ENCODE measurements at regions not wholly inside any gene's neighbourhood (a gene's known extent, or its start where the extent isn't known, plus 50 kb on each side); places are given as distances from the start of the nearest gene placed in this dataset.

- WGBS, 2 experiments (ENCODE audit: extremely low coverage in 1 of 2, insufficient coverage in 1 of 2, insufficient read length in 1 of 2, insufficient replicate concordance in 2 of 2, low coverage in 1 of 2, low lambda C conversion rate in 2 of 2, missing lambda C conversion rate in 1 of 2): 100% methylated on average over 1 of the region's 2 CpGs; no CpG with 5 or more reads in 1 of the 2 experiments
- Histone ChIP-seq H3K4me3 (ENCODE audit: extremely low read depth in 1 of 4, insufficient read depth in 2 of 4, low read depth in 3 of 4, low read length in 4 of 4) (no peak overlapping the region), H3K4me1 (replicated peaks in 1 of 4; ENCODE audit: control insufficient read depth in 3 of 4, insufficient read depth in 4 of 4, low read length in 3 of 4) (peaks cover 0 to 2% (median 0%) of the 10 kb centered on the region in 4 experiments; a peak in 1 of 7 replicates), H2AK5ac (ENCODE audit: low read depth, low read length) (no peak overlapping the region), H4K5ac (ENCODE audit: insufficient read length, low read depth, low read length) (no peak overlapping the region), H3K9me3 (ENCODE audit: insufficient read depth in 2 of 2, low read depth in 1 of 2, low read length in 1 of 2) (no peaks in the 10 kb centered on the region), H3K79me2 (ENCODE audit: control insufficient read depth in 1 of 2, insufficient read depth in 2 of 2, low read length in 2 of 2) (no peaks in the 10 kb centered on the region), H2AFZ (ENCODE audit: low read length) (no peak overlapping the region), H3K4ac (replicated peaks; ENCODE audit: insufficient read length, low read depth, low read length) (no peak overlapping the region), H2BK15ac (ENCODE audit: low read length) (no peak overlapping the region), H3K56ac (replicated peaks; ENCODE audit: insufficient read length, low read depth, low read length) (no peak overlapping the region), H2BK20ac (ENCODE audit: low read length) (no peak overlapping the region), H3K18ac (ENCODE audit: extremely low read depth, low read length) (no peak overlapping the region), H3K14ac (ENCODE audit: insufficient read length) (no peak overlapping the region), H3K23me2 (ENCODE audit: low read depth, low read length) (no peaks in the 10 kb centered on the region), H3K27ac (ENCODE audit: low read depth, low read length) (no peak overlapping the region), H2BK5ac (ENCODE audit: low read depth, low read length) (no peak overlapping the region), H4K20me1 (replicated peaks in 1 of 2; ENCODE audit: control insufficient read depth in 1 of 2, insufficient read depth in 2 of 2, low read length in 2 of 2) (no peaks in the 10 kb centered on the region), H2BK120ac (replicated peaks; ENCODE audit: low read depth, low read length) (no peak overlapping the region), H3K79me1 (ENCODE audit: low read depth, low read length) (no peaks in the 10 kb centered on the region; the same call in 1 of the 2 replicates), H3K36me3 (ENCODE audit: control insufficient read depth in 2 of 4, insufficient read depth in 4 of 4, low read length in 3 of 4) (no peaks in the 10 kb centered on the region), H3K9ac (replicated peaks in 1 of 4; ENCODE audit: extremely low read depth in 1 of 4, low read depth in 3 of 4, low read length in 3 of 4) (no peak overlapping the region), H3K27me3 (replicated peaks in 1 of 4; ENCODE audit: control insufficient read depth in 3 of 4, extremely low read depth in 1 of 4, insufficient read depth in 3 of 4, low read length in 3 of 4) (no peaks in the 10 kb centered on the region; a peak in 1 of 7 replicates), H4K91ac (replicated peaks; ENCODE audit: insufficient read length, low read length) (no peak overlapping the region), H3K23ac (ENCODE audit: insufficient read length) (no peak overlapping the region), H2BK12ac (ENCODE audit: low read depth, low read length) (no peak overlapping the region), H4K8ac (ENCODE audit: extremely low read depth, insufficient read depth, low read length) (no peak overlapping the region), H3K4me2 (ENCODE audit: insufficient read depth in 1 of 2, low read depth in 2 of 2, low read length in 2 of 2) (no peak overlapping the region)
- CTCF ChIA-PET (ENCODE audit: partially characterized antibody): interaction anchor here (0.9 to 1.9 kb wide), 5 partner anchors 13 to 186 kb away, joined by 3 to 6 read pairs (median 5); no protein-coding TSS in a partner anchor
- DNase-seq (ENCODE audit: low read depth in 1 of 2, low spot score in 2 of 2) (no peak), FAIRE-seq (no peak)
- POLR2A ChIA-PET (ENCODE audit: partially characterized antibody): no interaction called here
- no peak for TF ChIP-seq TBP (IDR thresholded peaks at IDR 0.05; ENCODE audit: low read depth, low read length)
- TF ChIP-seq CHD2 (IDR thresholded peaks at IDR 0.05; ENCODE audit: low read length): no peak
- TF ChIP-seq RNF2 (IDR thresholded peaks at IDR 0.05; ENCODE audit: borderline replicate concordance, low read depth, low read length, missing control alignments, poor library complexity, severe bottlenecking): no peak
- TF ChIP-seq NRF1 (IDR thresholded peaks at IDR 0.05; ENCODE audit: low read depth, low read length): no peak
- TF ChIP-seq RFX5 (IDR thresholded peaks at IDR 0.05; ENCODE audit: borderline replicate concordance, low read depth, low read length): no peak
- no peak for TF ChIP-seq ATF2 (IDR thresholded peaks at IDR 0.05; ENCODE audit: low read length)
- TF ChIP-seq SIRT6 (IDR thresholded peaks at IDR 0.05; ENCODE audit: low read length): no peak
- no peak for TF ChIP-seq SP2 (IDR thresholded peaks at IDR 0.05; ENCODE audit: low read length)
- TF ChIP-seq POLR2A (IDR thresholded peaks at IDR 0.05; ENCODE audit: control extremely low read depth in 1 of 2, low read depth in 2 of 2, low read length in 2 of 2): no peak
- no peak for TF ChIP-seq SUZ12 (IDR thresholded peaks at IDR 0.05; ENCODE audit: low read length)
- no peak for TF ChIP-seq FOSL1 (IDR thresholded peaks at IDR 0.05; ENCODE audit: insufficient read depth, low read depth, low read length)
- no peak for TF ChIP-seq ASH2L (IDR thresholded peaks at IDR 0.05; ENCODE audit: low read length)
- no peak for TF ChIP-seq CBX5 (IDR thresholded peaks at IDR 0.05; ENCODE audit: low read depth, low read length)
- no peak for TF ChIP-seq HDAC6 (IDR thresholded peaks at IDR 0.05; ENCODE audit: low read depth, low read length)
Measured at GRCh38 chr13:36606060-36606459, 67.8 kb upstream of the SERTM1 start.
